PFSK-1 (cell line): ENCODE measurements at regions not wholly inside any gene's neighbourhood (a gene's known extent, or its start where the extent isn't known, plus 50 kb on each side); places are given as distances from the start of the nearest gene placed in this dataset.

Source experiments
- FOXP2 ChIP-seq: optimal IDR thresholded peaks from 2 replicates; pipeline ENCODE3; 2011; ENCODE audit warnings: borderline replicate concordance, control low read depth, inconsistent platforms; ENCODE audit not compliant: insufficient read depth; ENCODE audit errors: extremely low read length, extremely low read depth
- POLR2AphosphoS5 ChIP-seq: IDR thresholded peaks from 2 replicates; pipeline ENCODE4 v1.6.1; 2012; ENCODE audit warnings: low read depth, mild to moderate bottlenecking, control low read depth, low read length, moderate library complexity
- SIN3A ChIP-seq: IDR thresholded peaks from 2 replicates; pipeline ENCODE4 v1.6.1; 2012; ENCODE audit warnings: mild to moderate bottlenecking, low read length, moderate library complexity, borderline replicate concordance; ENCODE audit not compliant: insufficient read depth
- TAF1 ChIP-seq: IDR thresholded peaks from 2 replicates; pipeline ENCODE4 v1.6.1; 2012; ENCODE audit warnings: low read length, control low read depth, borderline replicate concordance; ENCODE audit not compliant: insufficient read depth
- TF ChIP-seq, protein P1 (sequence below), 2 experiments: IDR thresholded peaks; 2 replicates each; pipeline versions ENCODE4 v1.6.1 to v1.8.0; 2011 to 2012; ENCODE audit warnings: low read depth in 2 of 2, low read length in 2 of 2, control low read depth in 1 of 2, inconsistent platforms in 1 of 2, mild to moderate bottlenecking in 1 of 2, moderate library complexity in 1 of 2; ENCODE audit not compliant: insufficient read depth in 1 of 2

DNA sequence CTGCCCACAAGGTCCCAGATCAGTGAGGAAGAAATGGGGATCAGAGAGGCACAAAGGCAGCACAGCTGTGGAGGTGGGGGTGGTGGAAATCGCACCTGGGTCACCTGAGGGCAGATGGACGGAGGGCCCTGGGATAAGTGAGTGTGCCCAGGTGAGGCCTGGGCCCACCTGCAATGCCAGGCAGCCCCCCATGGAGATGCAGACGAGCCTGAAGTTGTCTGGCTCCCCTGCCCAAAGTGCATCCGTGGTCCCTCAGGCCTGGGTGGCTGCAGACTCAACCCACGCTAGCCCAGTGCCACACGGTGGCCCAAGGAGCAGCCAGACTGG is 84.9 kb downstream of the NCOR2 start:
- TF ChIP-seq POLR2AphosphoS5 = no peak

DNA sequence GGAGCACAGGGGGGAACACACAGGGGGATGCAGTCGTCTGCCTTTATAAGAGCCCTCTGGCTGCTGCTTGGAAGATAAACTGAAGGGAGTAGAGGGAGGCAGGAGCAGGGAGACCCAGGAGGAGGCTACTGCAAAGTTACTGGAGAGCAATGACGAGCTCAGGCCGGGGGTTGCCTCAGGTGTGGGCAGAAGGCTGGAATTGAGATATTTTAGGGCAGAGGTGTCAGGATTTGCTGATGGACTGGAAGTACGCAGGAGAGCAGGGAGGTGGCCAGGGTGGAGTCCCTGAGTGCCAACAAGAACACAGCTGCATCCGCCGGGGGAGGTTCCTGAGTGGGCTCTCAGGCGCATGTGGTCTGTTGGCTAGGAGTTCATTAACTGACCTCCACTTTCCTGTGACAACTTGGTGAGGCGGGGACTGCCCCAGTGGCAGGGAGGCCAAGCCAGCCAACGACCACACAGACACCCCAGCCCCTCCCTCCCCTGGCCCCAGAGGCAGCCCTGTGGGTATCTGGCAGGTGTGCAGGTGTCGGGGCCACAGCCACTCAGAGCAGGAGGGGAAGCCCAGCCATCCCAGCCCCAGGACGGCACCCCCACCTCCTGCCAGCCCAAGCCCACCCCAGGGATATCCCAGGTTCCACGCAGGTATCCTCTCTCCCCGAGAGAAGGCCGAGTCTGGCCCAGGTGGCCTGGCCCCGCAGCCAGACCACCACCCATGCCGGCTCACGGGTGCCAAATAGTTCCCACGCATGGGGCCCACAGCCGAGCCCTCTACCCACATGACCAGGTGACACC is 85.4 kb downstream of the NCOR2 start:
- no peak for TF ChIP-seq FOXP2
- TF ChIP-seq POLR2AphosphoS5 = no peak
- TF ChIP-seq, protein P1, sequence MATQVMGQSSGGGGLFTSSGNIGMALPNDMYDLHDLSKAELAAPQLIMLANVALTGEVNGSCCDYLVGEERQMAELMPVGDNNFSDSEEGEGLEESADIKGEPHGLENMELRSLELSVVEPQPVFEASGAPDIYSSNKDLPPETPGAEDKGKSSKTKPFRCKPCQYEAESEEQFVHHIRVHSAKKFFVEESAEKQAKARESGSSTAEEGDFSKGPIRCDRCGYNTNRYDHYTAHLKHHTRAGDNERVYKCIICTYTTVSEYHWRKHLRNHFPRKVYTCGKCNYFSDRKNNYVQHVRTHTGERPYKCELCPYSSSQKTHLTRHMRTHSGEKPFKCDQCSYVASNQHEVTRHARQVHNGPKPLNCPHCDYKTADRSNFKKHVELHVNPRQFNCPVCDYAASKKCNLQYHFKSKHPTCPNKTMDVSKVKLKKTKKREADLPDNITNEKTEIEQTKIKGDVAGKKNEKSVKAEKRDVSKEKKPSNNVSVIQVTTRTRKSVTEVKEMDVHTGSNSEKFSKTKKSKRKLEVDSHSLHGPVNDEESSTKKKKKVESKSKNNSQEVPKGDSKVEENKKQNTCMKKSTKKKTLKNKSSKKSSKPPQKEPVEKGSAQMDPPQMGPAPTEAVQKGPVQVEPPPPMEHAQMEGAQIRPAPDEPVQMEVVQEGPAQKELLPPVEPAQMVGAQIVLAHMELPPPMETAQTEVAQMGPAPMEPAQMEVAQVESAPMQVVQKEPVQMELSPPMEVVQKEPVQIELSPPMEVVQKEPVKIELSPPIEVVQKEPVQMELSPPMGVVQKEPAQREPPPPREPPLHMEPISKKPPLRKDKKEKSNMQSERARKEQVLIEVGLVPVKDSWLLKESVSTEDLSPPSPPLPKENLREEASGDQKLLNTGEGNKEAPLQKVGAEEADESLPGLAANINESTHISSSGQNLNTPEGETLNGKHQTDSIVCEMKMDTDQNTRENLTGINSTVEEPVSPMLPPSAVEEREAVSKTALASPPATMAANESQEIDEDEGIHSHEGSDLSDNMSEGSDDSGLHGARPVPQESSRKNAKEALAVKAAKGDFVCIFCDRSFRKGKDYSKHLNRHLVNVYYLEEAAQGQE (IDR thresholded peaks at IDR 0.05; ENCODE audit: insufficient read depth in 1 of 2, low read depth in 2 of 2, low read length in 2 of 2) = no peak
- TF ChIP-seq TAF1 = no peak
- TF ChIP-seq SIN3A = no peak

DNA sequence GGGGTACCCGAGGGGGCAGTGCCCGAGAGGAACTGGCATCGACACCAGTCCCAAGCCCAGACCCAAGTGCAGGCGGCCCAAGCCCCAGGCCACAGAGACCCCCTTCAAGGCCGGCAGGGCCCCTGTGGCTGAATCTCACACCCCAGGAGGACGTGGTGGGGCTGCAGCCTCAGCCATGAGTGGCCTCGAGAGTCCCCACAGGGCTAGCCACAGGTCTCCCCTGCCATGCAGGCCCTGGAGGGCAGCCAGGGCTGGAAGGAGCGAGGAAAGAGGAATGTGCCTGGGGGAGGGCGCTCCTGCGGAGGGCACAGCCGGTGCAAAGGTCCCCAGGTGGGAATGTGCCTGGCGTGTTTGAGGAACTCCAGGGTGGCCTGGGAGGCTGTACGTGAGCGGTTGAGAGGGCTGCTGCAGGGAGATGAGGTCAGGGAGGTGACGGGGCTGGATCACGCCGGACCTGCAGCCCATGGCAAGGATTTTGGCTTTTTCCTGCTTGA is 86.1 kb downstream of the NCOR2 start:
- TF ChIP-seq POLR2AphosphoS5 (no peak), SIN3A (no peak), TAF1 (no peak), FOXP2 (no peak)
- TF ChIP-seq, protein P1 (IDR thresholded peaks at IDR 0.05; ENCODE audit: insufficient read depth in 1 of 2, low read depth in 2 of 2, low read length in 2 of 2) = no peak

DNA sequence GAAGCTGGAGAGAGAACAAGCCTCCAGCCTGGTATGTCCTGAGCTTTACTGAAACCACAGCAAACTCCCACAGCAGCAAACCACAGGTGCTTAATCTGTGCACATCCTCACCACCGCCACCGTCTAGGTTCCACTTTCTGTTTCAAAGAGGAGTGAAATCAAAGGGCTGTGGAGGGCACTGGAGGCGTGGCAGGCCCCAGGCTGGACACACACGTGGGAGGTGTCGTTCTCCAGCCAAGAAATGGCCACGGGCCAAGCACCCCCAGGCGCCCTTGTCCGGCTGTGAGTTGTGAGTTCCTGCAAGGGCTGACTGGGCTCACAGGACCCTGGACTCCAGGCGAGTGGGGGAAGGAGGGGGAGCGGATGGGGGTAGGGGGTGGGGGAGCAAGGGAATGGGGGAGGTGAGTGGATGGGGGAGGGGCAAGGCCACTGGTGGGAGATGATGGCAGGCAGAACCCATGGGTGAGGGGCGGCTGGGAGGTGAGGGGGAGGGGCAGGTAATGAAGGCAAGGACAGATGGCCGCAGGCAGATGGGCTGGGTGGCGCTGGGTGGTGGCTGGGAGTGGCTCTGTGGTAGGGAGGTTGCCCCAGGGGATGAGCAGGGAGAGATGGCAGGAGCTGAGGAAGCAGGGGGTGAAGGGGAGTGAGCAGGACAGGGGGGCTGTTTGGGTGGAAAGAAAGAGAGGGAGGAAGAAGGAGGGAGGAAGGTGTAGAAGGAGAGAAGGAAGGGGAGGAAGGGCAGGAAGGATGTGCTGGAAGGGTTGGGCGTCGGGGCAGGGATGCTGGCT is 86.7 kb downstream of the NCOR2 start:
- no peak for TF ChIP-seq POLR2AphosphoS5
- no peak for TF ChIP-seq TAF1
- TF ChIP-seq FOXP2 = peak; percentile 13
- 0 out of 2 replicates have a peak, but pooled peaks have one; percentile 15 for TF ChIP-seq SIN3A

DNA sequence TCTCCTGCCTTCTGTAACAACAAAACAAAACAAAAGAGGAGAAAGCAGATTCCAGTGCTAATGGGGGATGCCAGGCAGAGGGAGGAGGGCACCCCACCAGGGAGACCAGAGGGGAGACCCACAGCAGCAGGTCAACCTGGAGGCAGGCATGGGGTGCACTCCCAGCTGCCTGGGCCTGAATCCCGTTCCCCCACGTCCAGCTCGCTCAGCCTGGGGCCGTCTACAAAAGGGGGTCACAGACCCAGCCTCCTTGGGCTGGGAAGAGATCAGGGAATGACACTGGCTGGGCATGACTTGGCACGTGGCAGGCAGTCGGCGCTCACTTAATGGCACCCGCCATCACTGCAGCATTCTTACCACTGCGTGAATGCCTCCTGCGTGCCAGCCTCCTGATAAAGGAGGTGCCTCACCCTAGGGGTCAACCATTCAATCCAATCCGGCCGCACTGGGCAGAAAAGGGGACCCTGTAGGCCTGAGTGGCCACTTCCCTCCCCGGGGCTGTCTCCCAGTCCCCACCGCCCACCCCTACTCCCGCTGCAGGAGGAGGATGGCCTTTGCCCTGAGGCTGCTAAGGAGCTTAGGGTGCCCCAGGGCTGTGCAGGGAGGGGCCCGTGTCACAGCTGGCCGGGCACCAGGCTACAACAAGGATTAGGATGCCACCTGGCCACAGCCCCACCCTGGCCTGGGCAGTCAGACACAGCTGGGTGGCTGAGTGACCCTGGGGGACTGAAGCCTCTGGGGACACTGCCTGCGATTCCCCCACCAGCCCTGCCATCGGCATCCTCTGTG is 87.5 kb downstream of the NCOR2 start:
- TF ChIP-seq FOXP2 (no peak), POLR2AphosphoS5 (no peak), TAF1 (no peak)

DNA sequence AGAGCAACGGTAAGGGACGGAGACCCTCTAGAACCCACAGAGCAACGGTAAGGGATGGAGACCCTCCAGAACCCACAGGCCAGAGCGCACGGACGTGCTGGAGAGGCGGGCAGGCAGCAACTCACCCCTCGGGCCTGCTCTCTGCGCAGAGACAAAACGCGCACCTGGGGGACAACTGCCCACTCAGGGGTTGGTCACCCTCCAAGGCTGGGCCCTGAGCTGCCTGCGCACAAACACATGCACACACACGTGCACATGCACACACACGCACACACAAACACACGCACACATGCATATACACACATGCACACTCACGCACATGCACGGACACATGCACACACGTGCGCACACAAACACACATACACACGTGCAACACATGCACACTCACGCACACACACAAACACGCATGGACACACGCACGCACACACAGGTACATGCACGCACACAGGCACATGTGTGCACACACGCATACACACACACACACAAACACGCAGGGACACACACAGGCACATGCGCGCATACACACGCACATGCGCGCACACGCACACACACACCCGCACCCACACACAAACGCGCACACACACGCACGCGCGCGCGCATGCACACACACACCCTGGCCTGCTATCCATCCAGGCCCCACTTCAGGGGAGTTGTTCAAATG is 88.3 kb downstream of the NCOR2 start:
- TF ChIP-seq FOXP2 (no peak), SIN3A (no peak), TAF1 (no peak)

DNA sequence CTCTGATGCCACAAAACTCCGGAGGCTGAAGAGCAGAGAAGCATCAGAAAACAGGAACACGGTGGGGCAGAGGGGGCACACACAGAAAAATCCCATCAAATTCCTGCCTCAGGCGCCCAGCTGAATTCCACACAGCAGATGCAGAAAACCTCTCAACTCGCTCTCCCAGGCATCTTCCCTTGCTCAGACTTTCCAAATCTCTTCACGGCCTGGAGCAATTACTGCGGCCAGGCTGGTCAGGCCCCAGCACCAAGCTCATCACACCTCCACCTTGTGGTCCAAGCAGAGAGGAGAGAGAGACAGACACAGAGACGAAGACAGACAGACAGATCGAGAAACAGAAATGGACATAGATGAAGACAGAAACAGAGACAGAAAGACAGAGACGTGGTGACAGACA is 89.0 kb downstream of the NCOR2 start:
- TF ChIP-seq SIN3A = no peak
- no peak for TF ChIP-seq TAF1
- no peak for TF ChIP-seq POLR2AphosphoS5
- TF ChIP-seq, protein P1 (IDR thresholded peaks at IDR 0.05; ENCODE audit: insufficient read depth in 1 of 2, low read depth in 2 of 2, low read length in 2 of 2) = no peak
- no peak for TF ChIP-seq FOXP2
